Cerebellar cortex (tissue), 1 donor: ENCODE measurements at regions not wholly inside any gene's neighbourhood (a gene's known extent, or its start where the extent isn't known, plus 50 kb on each side); places are given as distances from the start of the nearest gene placed in this dataset.
"Not testable (repeated sequence)": the region's sequence is repeated elsewhere in the genome, so short reads cannot be mapped to it uniquely, and the experiment has no call there.

Experiments used
- DNase-seq: peaks from one replicate; pipeline ENCODE4 v3.0.0-alpha.2; 2015; ENCODE audit warnings: low spot score

GRCh38 chr4:84379917-84380641 lies 119.0 kb downstream of the NKX6-1 start:
- no peak for DNase-seq

GRCh38 chr4:84378983-84379382 lies 120.1 kb downstream of the NKX6-1 start:
- no peak for DNase-seq

- DNase-seq, result no peak
Measured at GRCh38 chr4:84378356-84378755, 120.7 kb downstream of the NKX6-1 start.

GRCh38 chr4:84366907-84367306 lies 132.2 kb downstream of the NKX6-1 start:
- no peak for DNase-seq

GRCh38 chr4:84366161-84366560 lies 132.9 kb downstream of the NKX6-1 start:
- DNase-seq, result no peak

- DNase-seq, result no peak
Measured at GRCh38 chr4:84362896-84363655, 136.0 kb downstream of the NKX6-1 start.

DNA sequence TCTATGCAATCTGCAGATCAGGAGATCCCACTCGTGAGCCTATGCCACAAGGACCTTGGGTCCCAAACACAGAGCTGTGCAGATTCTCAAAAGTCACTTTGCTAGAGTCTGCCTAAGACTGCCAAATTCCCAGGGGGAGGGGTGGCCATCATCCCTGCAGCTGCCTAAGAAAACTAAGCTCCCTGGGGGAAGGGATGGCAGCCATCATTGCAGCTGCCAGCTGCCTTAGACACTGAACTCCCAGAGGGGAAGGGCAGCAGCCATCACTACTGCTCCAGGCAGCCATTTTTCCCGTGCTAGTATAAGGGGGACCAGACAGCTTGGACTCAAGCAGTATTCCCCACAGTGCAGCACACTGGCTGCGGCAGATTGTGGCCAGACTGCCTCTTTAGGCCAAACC lies 156.9 kb downstream of the NKX6-1 start:
- DNase-seq, result no peak

- DNase-seq, result no peak
Measured at GRCh38 chr4:84341559-84341958, 157.5 kb downstream of the NKX6-1 start.

- no peak for DNase-seq
Measured at GRCh38 chr4:84338367-84338766, 160.7 kb downstream of the NKX6-1 start.

DNA sequence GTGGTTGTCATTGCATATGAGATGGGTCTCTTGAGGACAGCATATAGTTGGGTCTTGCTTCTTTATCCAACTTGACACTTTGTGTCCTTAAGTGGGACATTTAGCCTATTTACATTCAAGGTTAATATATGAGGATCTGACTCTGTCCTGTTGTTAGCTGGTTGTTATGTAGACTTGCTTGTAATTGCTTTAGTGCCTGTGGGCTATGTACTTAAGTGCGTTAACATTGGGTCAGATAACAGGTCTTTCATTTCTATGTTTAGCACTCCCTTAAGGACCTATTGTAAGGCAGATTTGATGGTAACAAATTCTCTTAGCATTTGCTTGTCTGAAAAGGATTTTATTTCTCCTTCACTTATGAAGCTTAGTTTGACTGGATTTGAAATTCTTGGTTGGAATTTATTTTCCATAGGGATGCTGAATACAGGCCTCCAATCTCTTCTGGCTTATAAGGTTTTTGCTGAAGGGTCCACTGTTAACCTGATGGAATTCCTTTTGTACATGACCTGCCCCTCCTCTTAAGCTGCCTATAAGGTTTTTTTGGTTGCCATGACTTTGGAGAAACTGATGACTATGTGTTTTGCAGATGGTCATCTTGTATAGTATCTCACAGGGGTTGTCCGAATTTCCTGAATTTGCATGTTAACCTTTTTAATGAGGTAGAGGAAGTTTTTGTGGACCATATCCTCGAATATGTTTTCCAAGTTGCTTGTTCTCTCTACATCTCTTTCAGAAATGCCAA lies 162.0 kb downstream of the NKX6-1 start:
- no peak for DNase-seq

- no peak for DNase-seq
Measured at GRCh38 chr4:84327526-84327925, 171.6 kb downstream of the NKX6-1 start.

DNA sequence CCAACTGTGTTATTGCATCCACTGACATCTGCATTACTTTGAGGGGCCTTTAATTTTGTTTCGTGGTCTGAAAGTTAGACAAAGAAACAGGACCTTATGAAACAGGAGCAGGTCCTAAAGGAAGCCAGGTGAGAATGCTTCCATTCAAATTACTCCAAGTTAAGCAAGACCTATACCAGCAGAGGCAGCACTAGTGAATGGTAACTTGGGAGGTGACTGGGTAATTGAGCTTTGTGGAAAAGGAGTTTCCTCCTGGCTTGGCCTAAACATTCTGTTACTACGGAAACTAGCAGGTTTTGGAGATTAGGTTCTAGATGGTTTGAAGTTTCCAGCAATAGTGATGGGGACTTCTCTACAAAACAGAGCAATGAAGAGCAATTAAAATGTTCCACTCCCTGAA lies 173.5 kb downstream of the NKX6-1 start:
- no peak for DNase-seq

- DNase-seq, result no peak
Measured at GRCh38 chr4:84324303-84325245, 174.5 kb downstream of the NKX6-1 start.

- DNase-seq, result no peak
Measured at GRCh38 chr4:84319124-84319523, 180.0 kb downstream of the NKX6-1 start.

- no peak for DNase-seq
Measured at GRCh38 chr4:84317513-84317912, 181.6 kb downstream of the NKX6-1 start.

GRCh38 chr4:84312426-84313012 lies 186.6 kb downstream of the NKX6-1 start:
- DNase-seq, result no peak

GRCh38 chr4:84309191-84309590 lies 189.9 kb downstream of the NKX6-1 start:
- no peak for DNase-seq

DNA sequence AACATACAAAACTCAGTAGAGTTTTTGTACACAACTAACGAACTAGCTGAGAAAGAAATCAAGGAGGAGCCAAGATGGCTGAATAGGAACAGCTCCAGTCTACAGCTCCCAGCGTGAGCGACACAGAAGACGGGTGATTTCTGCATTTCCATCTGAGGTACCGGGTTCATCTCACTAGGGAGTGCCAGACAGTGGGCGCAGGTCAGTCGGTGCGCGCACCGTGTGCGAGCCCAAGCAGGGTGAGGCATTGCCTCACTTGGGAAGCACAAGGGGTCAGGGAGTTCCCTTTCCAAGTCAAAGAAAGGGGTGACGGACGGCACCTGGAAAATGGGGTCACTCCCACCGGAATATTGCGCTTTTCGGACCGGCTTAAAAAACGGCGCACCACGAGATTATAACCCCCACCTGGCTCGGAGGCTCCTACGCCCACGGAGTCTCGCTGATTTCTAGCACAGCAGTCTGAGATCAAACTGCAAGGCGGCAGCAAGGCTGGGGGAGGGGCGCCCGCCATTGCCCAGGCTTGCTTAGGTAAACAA lies 200.3 kb downstream of the NKX6-1 start:
- DNase-seq, result not testable (repeated sequence)

GRCh38 chr4:84298023-84298718 lies 200.9 kb downstream of the NKX6-1 start:
- DNase-seq, result no peak

- DNase-seq, result no peak
Measured at GRCh38 chr4:84291969-84292368, 207.1 kb downstream of the NKX6-1 start.
